ENCODE measurements at regions not wholly inside any gene's neighbourhood (a gene's known extent, or its start where the extent isn't known, plus 50 kb on each side); places are given as distances from the start of the nearest gene placed in this dataset.
"Not testable (repeated sequence)": the region's sequence is repeated elsewhere in the genome, so short reads cannot be mapped to it uniquely, and the experiment has no call there.

DNA sequence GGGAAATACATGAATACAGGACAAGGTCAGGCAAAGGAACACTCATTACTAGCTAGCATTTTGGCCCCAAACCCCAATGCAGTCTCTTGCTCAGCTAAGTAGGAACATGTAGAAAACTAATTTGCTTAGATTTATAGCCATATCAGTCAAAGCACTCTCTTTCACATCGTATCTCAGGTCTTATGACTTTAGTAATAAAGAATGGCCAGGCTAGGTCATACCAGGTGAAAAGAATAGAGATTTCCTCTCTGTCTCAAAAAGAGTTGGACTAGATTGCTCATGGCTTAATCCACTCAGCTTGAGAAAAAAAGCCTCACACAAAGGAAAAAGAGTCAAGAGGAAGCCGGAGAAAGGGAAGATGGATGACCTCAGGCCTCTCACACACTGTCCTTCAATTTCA is 772.7 kb upstream of the SEMA6A start:
- Histone ChIP-seq H4K20me1 (ENCODE audit: control insufficient read depth, extremely low read depth, insufficient read depth, low read length) (no peaks in the 10 kb centered on the region), H3K4me3 (ENCODE audit: control insufficient read depth in 2 of 3, extremely low read depth in 1 of 3, insufficient read depth in 2 of 3, low read depth in 1 of 3, low read length in 3 of 3) (no peak overlapping the region), H3K36me3 (ENCODE audit: control insufficient read depth in 2 of 2, extremely low read depth in 1 of 2, insufficient read depth in 2 of 2, low read length in 2 of 2) (no peaks in the 10 kb centered on the region), H3K4me2 (ENCODE audit: control insufficient read depth, extremely low read depth, insufficient read depth, low read depth, low read length) (no peak overlapping the region), H3K27ac (ENCODE audit: control insufficient read depth, insufficient read depth, low read length) (no peak overlapping the region), H3K9me3 (ENCODE audit: control insufficient read depth, low read depth, low read length) (no peaks in the 10 kb centered on the region), H3K9me1 (ENCODE audit: control insufficient read depth, extremely low read depth, insufficient read depth, low read length) (no peaks in the 10 kb centered on the region), H3K4me1 (ENCODE audit: control insufficient read depth, extremely low read depth, insufficient read depth, low read length) (no peaks in the 10 kb centered on the region), H3K9ac (ENCODE audit: control insufficient read depth, extremely low read depth, insufficient read depth, low read length) (no peak overlapping the region), H3K79me2 (ENCODE audit: control insufficient read depth, insufficient read depth, low read length) (no peaks in the 10 kb centered on the region), H3K27me3 (ENCODE audit: control insufficient read depth, extremely low read depth, insufficient read depth, low read length) (no peaks in the 10 kb centered on the region), H2AFZ (ENCODE audit: control insufficient read depth, low read length) (no peak overlapping the region)
- TF ChIP-seq, protein P1, sequence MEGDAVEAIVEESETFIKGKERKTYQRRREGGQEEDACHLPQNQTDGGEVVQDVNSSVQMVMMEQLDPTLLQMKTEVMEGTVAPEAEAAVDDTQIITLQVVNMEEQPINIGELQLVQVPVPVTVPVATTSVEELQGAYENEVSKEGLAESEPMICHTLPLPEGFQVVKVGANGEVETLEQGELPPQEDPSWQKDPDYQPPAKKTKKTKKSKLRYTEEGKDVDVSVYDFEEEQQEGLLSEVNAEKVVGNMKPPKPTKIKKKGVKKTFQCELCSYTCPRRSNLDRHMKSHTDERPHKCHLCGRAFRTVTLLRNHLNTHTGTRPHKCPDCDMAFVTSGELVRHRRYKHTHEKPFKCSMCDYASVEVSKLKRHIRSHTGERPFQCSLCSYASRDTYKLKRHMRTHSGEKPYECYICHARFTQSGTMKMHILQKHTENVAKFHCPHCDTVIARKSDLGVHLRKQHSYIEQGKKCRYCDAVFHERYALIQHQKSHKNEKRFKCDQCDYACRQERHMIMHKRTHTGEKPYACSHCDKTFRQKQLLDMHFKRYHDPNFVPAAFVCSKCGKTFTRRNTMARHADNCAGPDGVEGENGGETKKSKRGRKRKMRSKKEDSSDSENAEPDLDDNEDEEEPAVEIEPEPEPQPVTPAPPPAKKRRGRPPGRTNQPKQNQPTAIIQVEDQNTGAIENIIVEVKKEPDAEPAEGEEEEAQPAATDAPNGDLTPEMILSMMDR (optimal IDR thresholded peaks at IDR 0.05 in 1 of 3, IDR thresholded peaks at IDR 0.05 in 1 of 3, conservative IDR thresholded peaks at IDR 0.05 in 1 of 3; ENCODE audit: extremely low read depth in 1 of 3, insufficient read depth in 2 of 3, low read length in 3 of 3) = no peak
- TF ChIP-seq EZH2 (IDR thresholded peaks at IDR 0.05; ENCODE audit: low read length) = no peak
- dilution Hi-C loops (cut with MboI; ENCODE audit: extremely low pct_ligation_motif_present, low sequenced_read_pairs) = no loop called here
- FAIRE-seq (no peak), DNase-seq (ENCODE audit: low read depth, low spot score) (no peak)

DNA sequence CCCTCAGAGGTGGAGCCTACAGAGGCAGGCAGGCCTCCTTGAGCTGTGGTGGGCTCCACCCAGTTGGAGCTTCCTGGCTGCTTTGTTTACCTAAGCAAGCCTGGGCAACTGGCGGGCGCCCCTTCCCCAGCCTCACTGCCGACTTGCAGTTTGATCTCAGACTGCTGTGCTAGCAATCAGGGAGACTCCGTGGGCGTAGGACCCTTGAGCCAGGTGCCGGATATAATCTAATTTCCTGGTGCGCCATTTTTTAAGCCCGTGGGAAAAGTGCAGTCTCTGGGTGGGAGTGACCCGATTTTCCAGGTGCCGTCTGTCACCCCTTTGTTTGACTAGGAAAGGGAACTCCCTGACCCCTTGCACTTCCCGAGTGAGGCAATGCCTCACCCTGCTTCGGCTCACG is 769.1 kb upstream of the SEMA6A start:
- H2AFZ ChIP-seq (ENCODE audit: control insufficient read depth, low read length); H3K4me2 ChIP-seq (ENCODE audit: control insufficient read depth, extremely low read depth, insufficient read depth, low read depth, low read length); H3K27ac ChIP-seq (ENCODE audit: control insufficient read depth, insufficient read depth, low read length); H3K9me1 ChIP-seq (ENCODE audit: control insufficient read depth, extremely low read depth, insufficient read depth, low read length); DNase-seq (ENCODE audit: low read depth, low spot score); H3K9me3 ChIP-seq (ENCODE audit: control insufficient read depth, low read depth, low read length); FAIRE-seq; H3K4me1 ChIP-seq (ENCODE audit: control insufficient read depth, extremely low read depth, insufficient read depth, low read length); H3K27me3 ChIP-seq (ENCODE audit: control insufficient read depth, extremely low read depth, insufficient read depth, low read length); H3K4me3 ChIP-seq (ENCODE audit: control insufficient read depth in 2 of 3, extremely low read depth in 1 of 3, insufficient read depth in 2 of 3, low read depth in 1 of 3, low read length in 3 of 3); H3K36me3 ChIP-seq (ENCODE audit: control insufficient read depth in 2 of 2, extremely low read depth in 1 of 2, insufficient read depth in 2 of 2, low read length in 2 of 2); dilution Hi-C loops (cut with MboI; ENCODE audit: extremely low pct_ligation_motif_present, low sequenced_read_pairs); H3K9ac ChIP-seq (ENCODE audit: control insufficient read depth, extremely low read depth, insufficient read depth, low read length); H3K79me2 ChIP-seq (ENCODE audit: control insufficient read depth, insufficient read depth, low read length); H4K20me1 ChIP-seq (ENCODE audit: control insufficient read depth, extremely low read depth, insufficient read depth, low read length): not testable (repeated sequence)

DNA sequence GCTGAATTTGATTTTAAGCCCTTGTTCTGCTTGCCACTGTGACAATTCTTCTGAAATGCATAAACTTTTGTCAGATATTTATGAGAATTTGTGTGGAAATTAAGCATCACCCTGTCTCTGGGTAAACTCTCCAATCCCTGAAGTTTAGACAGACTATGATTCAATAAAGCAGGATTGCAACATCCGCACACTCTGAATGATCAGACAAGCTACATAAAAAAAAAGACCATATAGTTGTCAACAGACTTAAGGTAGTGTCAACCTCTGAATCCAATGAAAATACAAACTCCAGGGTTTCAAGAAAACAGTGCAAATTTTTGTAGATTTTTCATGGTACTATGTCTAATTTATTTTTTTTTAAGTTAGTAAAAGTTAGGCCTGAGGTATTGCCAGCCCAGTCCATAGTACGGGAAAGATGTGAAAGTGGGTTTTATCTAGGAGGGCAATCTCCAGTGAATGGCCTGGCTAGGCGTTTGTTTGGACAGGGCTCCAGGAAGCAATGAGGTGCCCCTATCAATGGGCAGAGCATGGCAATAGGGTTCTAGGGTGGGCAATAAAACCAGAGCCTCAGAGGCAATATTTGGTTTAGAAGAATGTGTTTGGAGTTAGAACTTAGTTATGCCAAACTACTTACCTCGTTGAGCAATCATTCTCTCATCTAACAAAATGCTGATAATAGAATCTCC is 762.6 kb upstream of the SEMA6A start:
- TF ChIP-seq EZH2 (IDR thresholded peaks at IDR 0.05; ENCODE audit: low read length) = no peak
- TF ChIP-seq, protein P1 (optimal IDR thresholded peaks at IDR 0.05 in 1 of 3, IDR thresholded peaks at IDR 0.05 in 1 of 3, conservative IDR thresholded peaks at IDR 0.05 in 1 of 3; ENCODE audit: extremely low read depth in 1 of 3, insufficient read depth in 2 of 3, low read length in 3 of 3) = no peak
- dilution Hi-C loops (cut with MboI; ENCODE audit: extremely low pct_ligation_motif_present, low sequenced_read_pairs) = no loop called here
- FAIRE-seq (no peak), DNase-seq (ENCODE audit: low read depth, low spot score) (no peak)
- no peak overlapping the region for H3K27ac ChIP-seq (ENCODE audit: control insufficient read depth, insufficient read depth, low read length)
- H4K20me1 ChIP-seq (ENCODE audit: control insufficient read depth, extremely low read depth, insufficient read depth, low read length) = no peaks in the 10 kb centered on the region
- no peaks in the 10 kb centered on the region for H3K9me1 ChIP-seq (ENCODE audit: control insufficient read depth, extremely low read depth, insufficient read depth, low read length)
- H3K9me3 ChIP-seq (ENCODE audit: control insufficient read depth, low read depth, low read length) = no peaks in the 10 kb centered on the region
- no peaks in the 10 kb centered on the region for H3K36me3 ChIP-seq (ENCODE audit: control insufficient read depth in 2 of 2, extremely low read depth in 1 of 2, insufficient read depth in 2 of 2, low read length in 2 of 2)
- no peaks in the 10 kb centered on the region for H3K79me2 ChIP-seq (ENCODE audit: control insufficient read depth, insufficient read depth, low read length)
- no peak overlapping the region for H3K4me2 ChIP-seq (ENCODE audit: control insufficient read depth, extremely low read depth, insufficient read depth, low read depth, low read length)
- no peaks in the 10 kb centered on the region for H3K27me3 ChIP-seq (ENCODE audit: control insufficient read depth, extremely low read depth, insufficient read depth, low read length)
- no peak overlapping the region for H3K4me3 ChIP-seq (ENCODE audit: control insufficient read depth in 2 of 3, extremely low read depth in 1 of 3, insufficient read depth in 2 of 3, low read depth in 1 of 3, low read length in 3 of 3)
- H3K4me1 ChIP-seq (ENCODE audit: control insufficient read depth, extremely low read depth, insufficient read depth, low read length) = no peaks in the 10 kb centered on the region
- H3K9ac ChIP-seq (ENCODE audit: control insufficient read depth, extremely low read depth, insufficient read depth, low read length) = no peak overlapping the region
- no peak overlapping the region for H2AFZ ChIP-seq (ENCODE audit: control insufficient read depth, low read length)

All from keratinocyte (primary cell).